GM19023 (cell line): ENCODE measurements at regions not wholly inside any gene's neighbourhood (a gene's known extent, or its start where the extent isn't known, plus 50 kb on each side); places are given as distances from the start of the nearest gene placed in this dataset.

ENCODE experiments used
- ATAC-seq: cut with Tn5 transposase; IDR thresholded peaks from one replicate; pipeline ENCODE4 v1.9.1; 2021; ENCODE audit warnings: mild to moderate bottlenecking, moderate library complexity; ENCODE audit not compliant: unreplicated experiment

DNA sequence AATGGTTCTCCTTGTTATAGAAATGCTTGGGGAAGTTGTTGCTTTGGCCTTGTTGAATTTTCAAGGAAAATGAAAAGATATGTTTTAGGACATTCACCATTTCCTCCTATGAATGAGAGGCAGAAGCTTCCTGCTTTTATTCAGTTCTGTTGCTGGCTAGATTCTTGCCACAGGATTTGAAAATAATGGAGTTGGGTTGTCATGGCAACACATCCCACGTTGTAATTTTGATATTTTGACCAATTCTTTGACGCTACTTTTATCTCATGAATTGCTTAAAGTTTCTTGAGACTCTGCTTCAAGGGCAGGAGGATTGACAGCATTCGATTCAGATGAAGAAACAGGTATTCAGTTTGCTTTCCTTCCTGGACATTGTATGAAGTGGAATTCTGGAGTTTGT is 331.5 kb downstream of the PRDM2 start:
- no peak for ATAC-seq

DNA sequence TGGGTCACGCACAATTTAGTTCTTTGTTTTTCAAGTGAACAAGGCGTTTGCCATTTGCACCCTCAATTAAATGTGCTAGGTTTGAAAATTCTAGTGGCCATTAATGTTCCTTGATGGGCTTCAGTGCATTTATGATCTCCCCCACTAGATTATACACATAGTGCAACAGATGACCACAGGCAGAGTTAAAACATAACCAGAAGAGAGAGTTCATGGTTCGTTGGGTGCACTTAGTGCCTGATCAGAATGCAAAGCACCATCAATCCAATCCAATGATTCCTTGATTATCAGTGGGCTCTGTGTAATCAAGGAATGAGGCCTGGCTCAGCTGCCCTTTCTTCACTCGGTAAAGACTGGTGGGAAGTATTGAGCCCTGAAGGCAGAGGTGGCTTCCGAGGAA is 334.5 kb downstream of the PRDM2 start:
- ATAC-seq, result no peak

DNA sequence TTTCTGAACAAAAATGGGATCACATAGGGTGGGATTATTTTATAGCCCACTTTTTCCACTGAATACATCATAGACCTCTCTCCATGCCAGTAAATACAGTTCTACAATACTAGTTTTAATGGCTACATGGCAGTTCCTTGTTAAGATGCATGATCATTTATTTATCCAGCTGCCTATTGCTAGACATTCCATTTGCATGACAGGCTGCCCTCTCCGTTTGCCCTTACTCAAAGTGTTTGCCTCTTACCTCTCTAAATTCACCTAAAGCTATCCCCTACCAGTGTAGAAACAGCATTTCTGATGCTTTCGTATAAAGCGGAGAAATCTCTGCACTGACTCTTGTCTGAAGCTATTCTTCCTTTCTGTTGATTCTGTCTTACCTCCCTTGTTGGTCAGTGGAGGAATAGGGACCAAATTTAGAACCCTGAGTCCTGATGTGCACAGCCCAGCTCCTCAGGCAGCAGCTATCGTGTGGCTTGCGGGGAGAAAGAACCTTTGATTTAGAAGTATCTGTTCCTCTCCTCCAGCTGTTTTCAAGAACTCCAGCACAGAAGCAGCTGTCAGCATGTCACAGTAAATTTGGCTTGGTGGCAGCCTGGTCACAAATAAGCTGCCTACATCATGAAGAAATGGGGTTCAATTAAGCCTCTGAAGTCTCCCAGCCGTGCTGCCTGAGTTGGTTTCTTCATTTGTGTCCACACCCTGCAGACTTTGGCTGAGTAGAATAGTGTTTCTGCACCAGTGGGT is 337.3 kb downstream of the PRDM2 start:
- no peak for ATAC-seq

DNA sequence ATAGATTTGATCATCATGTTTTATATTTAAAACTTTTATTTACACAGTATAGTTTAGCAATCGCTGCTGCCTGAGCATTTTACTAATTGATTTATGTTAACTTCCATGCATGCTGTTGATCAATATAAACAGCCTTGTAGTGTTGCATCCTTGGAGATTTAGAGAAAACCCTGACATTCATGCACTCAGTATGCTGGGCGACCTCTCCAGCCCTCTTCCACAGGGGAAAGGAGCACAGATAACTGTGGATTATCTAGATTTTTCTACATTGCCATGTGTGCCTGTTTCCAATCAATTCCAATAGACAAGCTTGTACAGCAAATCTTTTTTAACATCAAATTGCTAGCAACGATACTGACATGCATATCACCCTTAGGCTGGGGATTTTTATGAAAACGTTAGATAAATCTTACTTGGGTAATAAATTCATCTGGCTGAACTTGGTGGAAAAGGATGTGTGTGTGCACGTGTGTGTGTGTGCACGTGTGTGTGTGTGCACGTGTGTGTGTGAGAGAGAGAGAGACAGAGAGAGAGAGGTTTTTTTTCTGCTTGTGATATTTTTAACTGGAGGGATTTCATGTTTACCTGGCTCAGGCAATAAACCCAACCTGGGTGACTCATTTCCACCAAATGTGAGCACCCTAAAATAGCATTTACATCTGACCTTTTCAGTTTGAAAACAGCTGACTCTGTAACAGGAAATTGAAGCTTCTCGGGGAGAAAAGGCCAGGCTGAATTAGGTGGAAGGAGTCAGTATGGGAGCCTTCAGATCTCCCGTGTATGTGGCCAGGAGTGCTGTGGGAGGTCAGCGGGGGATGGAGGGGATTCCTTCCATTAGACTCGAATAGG is 339.8 kb downstream of the PRDM2 start:
- no peak for ATAC-seq

DNA sequence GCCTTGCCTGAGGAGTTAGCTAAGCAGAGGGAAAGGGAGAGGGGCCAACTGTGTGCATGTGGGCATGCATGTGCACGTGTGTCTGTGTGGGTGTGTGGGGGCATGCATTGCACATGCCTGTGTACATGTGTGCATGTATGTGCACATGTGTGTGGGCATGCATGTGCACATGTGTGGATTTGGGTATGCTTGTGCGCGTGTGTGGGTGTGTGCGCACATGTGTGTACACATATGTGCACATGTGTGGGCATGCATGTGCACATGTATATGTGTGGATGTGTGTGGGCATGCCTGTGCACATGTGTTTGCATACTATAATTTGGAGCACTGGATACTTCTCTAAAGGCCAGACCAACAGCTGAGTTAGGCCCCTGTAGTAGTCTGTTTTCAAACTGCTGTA is 350.0 kb downstream of the PRDM2 start:
- no peak for ATAC-seq

DNA sequence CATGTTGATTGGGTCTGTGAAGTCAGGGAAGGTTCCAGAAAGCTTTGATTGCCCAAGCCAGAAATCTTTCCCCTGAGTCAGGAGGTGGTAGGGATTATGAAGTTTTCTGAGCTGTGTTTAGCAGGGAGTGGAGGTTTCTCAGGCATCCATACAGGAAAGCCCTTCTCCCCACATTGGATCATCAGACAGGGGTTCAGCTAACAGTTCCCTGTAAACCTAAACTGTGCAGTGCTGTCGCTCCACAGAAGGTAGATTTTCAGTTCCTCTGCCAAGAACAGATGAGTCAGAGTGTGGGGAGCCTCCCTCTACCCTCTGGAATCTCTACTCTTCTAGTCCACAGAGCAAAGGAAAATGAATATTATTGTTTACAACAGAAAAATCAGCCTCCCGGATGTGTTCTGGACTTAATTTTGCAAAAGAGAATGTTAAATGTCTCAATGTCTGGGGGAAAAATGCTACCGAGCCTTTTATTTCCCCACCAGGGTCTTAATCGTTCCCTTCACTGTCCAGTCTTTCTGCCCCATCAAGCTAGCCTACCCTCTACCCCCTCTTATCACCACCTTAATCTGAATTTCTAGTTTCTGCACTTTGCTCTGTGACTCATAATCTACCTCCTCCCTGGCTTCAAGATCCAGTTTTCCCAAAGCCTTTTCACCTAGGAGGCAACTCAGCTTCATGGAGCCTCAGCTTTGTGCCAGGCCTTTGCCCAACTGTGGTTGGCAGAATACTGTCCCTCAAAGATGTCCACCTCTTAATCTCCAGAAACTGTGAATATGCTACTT is 355.6 kb downstream of the PRDM2 start:
- no peak for ATAC-seq

DNA sequence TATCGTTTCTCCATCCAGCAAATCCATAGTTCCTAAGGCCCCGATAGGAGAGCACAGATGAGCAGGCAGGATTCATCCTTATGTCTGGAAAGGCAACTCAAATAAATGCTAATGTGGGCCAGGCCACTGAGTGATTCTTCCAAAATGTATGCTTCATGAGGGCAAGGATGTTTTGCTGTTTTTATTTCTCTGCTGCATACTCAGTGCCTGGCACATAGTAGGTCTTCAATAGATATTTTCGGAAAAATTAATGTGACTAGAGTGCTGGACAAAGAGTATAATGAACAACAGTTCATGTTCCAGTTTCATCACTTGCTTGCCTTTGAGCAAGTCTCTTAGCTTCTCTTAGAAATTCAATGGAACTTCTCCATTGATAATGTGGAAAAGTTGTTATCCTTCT is 357.7 kb downstream of the PRDM2 start:
- no peak for ATAC-seq

DNA sequence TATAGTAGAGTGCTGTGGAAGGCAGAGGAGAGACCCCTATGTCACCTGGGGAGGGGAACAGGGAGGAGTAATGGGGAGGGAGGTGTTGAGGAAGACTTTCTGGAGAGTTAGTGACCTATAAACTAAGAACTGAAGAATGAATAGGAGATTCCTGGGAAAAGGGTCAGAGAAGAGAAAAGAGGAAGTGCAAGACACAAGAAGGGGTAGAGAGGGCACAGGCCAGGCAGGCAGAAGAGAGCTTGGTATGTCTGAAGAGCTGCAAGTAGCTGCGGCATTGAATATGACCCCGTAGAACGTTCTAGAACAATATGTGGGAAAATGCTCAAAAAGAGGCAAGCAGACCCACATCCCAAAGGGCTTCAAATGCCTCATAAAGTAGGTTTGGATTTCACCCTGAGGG is 361.2 kb downstream of the PRDM2 start:
- no peak for ATAC-seq

DNA sequence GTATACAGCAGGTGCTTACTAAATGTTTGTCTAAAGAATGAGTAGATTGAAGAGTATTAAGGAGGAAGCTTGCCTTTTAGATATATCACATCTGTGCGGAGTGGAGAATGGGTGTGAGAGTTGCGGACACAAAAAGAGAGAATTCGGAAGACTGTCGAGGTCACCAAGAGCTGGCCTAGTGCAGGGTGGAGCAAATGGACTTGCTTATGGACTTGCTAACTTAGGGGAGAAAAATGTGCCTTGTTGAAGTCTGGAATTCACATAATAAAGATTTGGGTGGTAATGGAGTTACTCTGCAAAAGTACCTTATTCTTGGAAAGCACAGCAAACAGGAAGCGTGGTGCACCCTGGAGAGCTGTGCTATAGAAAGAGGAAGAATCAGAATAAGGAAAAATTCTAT is 361.7 kb downstream of the PRDM2 start:
- no peak for ATAC-seq

DNA sequence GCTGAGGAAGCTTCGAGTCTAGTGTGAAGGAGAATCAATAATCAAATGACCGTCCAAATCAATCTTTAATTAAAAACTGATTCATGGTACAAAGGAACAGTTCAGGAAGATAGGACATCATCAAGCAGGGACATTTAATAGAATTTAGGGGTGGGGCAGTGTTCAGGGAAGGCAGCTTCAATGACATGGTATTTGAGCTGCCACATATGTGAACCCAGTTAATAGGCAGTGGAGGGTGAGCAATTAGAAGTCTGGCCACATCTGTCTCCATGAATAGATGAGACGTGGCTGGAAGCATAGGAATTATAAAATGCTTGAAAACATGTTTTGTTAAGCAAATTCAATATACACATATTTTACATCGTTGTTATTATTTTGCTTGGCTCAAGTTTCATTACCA is 362.7 kb downstream of the PRDM2 start:
- no peak for ATAC-seq

DNA sequence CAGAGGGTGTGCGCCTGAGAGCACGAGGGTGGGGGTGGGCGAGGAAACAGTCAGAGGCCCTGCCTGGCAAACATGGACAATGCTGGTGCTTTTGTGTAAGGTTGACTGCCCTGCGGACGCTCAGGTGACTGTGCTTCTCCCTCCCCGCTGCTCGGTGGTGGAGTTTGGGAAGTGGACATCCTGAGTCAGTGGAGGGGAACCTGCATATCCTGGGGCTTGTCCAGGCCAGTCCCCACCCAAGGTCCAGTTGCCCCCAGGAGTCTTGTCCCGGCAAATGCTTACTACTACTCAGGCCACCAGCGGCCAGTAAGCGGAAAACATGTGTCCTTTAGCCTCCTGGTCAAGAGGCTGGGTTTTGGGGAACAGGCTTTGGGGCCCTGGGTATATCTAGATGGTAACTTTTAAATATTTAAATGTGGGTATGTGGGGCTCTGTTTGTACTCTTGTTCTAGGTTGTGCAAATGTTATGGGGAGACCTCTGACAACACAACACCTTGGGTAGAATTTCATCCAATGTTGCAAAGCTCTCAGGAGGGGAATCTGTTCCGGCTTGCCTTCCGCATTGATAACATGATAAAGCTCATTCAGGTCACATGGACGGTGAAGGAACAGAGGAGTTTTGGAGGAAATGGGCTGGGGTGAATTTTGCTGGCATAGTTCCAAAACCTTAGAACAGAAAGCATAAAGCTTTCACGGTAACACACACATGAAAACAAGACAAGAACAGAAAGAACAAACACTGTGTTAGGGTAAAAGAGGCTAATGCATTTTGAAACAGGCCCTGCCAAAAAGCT is 364.9 kb downstream of the PRDM2 start:
- ATAC-seq, result no peak

DNA sequence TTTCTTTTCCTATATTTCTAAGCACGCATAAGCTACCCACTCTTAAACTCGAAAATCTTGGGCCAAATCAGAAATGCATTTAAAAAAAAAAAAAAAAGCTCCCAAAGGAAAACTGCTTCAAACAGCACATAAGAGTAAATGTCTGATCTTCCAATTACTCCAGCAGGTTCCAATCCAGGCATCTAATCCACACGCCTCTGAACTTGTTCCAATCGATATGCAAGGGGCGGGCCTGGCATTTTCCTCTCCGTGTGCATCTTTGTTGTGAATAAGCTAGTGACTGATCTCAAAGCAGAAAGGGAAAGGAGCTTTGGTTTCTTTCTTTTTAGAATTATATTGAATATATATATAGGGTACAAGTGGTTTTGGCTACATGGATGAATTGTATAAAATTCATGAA is 365.5 kb downstream of the PRDM2 start:
- ATAC-seq, result no peak

DNA sequence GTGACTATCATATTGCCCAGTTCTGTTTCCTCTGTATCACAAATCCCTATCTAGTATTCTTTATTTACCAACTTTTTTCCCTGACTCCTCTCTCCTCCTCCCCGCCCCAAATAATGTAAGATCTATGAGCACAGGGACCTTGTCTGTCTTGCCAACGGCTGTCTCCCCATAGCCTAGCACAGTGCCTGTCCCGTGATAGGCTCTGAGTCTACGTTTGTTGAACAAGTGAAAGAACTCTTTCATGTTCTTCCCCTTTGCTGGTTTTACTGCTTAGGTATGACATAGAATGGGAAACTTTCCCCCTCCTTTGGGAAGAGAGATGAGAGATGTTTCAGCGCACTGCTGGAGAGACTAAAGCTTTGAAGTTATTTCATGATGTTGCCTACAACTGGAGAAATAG is 367.0 kb downstream of the PRDM2 start:
- no peak for ATAC-seq

DNA sequence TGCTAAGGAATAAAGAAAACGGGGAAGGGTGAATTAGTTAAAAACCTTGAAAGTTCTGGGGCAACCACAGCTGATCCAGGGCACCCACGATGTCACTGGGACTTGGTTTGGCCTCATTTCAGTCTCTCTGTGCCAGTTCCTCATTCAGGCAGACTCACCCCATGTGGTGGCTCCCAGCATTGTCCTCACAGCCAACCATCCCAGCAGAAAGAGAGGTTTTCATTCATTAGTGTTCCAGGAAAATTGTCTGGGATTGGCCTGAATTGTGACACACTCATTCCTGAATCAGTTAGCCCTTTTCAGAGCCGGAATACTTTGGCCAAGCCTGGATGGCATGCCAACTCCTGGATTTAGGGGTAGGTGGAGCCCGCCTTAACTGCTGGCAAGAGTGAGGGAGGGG is 367.7 kb downstream of the PRDM2 start:
- ATAC-seq, result no peak

DNA sequence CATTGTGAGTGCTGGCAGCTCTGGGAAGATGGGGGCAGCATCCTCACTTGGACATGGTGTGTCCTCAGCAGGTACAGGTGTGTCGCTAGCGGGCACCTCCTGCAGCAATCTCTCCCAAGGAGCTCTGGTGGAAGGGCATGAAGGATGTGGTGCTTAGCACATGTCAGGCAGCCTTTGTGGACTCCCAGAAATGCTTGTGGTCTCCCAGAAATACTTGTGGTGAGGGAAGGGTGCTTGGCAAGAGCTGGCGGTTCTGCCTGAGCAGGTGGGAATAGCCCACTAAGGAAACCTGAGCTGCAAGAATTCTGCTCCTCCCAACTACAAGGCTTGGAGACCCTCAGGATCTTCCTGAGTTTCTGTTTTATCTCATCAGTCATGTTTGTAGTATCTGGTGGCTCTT is 371.6 kb downstream of the PRDM2 start:
- ATAC-seq, result no peak

DNA sequence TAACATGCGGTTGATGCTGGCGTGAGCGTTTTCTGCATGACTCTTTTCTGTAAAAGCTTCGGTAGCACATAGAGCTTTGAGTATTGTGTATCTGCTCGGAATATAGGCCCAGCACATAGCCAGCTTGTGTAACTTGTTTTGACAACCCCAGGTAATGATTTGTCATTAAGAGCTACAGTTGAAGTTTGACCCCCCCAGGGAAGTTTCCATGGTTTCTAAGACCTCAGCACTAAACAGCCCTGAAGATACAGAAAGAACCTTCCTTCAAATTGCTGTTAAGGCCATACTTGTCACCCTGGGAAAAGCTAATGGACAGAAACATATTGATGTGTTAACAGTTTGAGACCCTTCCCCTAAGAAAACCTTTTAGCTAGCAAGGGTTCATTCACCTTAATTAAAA is 380.7 kb downstream of the PRDM2 start:
- no peak for ATAC-seq

DNA sequence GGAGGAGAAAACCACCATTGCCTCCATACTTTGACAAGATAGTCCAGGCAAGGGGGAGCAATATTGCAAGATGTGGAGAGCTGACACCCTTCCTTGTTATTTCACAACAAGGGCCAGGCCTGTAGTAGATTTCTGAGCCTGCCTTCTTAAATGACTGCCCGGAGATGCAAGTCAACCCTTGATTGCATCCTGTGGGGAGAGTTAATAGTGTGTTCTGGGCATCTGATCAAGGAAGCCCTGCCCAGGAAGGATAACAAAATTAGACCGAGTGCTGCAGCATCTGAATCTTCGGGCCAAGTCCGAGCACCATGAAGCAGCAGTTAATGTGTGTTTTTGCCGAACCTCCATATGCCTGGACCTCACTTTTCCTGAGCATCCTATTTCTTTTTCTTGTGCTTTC is 382.3 kb downstream of the PRDM2 start:
- ATAC-seq, result no peak

DNA sequence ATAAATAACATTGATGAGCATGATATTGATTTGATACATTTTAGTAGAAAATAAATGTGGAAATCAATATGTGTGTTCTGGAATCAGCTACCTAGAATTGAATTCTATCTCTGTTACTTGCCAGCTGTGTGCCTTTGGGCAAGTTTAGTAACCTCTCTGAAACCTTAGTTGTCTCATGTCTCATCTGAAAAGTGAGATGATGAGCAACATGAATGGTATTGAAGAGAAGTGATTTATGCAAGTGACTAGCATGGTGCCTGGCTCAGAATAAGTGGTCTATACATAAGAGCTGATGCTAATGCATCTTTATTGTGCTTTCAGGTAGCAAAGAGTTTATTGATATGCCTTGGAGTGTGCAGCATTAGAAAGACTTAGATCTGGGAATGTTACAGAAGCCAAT is 383.3 kb downstream of the PRDM2 start:
- ATAC-seq, result no peak

DNA sequence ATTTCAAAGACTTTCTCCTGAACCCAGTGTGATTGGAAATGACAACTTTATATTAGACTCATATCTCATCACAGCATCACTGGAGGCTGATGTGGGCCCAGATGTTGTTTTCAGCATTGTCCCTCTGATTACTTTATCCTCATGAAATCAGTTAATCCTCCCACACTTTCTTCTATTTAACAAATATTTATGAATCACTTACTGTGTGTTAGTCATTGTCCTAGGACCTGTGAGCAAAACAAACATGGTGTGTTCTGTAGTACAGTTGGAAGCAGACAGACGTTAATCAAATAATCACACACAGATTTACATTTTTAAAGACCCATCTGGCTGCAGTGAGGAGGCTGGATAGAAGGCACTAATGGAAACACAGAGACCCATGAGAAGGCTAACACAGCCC is 383.7 kb downstream of the PRDM2 start:
- no peak for ATAC-seq

DNA sequence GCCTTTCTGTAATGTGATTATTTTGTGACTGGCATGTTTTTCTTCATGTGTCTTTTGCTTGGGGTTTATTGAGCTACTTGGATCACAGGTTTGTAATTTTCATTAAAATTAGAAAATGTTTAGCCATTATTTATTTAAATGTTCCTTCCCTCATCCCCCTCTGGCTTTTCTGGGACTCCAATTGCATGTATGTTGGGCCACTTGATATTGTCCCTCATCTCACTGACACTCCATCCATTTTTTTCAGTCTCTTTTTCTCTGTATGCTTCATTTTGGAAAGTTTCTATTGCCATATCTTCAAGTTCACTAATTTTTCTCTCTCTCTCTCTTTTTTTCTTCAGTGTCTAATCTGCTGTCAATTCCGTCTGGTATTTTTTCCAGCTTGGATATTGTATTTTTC is 390.1 kb downstream of the PRDM2 start:
- no peak for ATAC-seq

DNA sequence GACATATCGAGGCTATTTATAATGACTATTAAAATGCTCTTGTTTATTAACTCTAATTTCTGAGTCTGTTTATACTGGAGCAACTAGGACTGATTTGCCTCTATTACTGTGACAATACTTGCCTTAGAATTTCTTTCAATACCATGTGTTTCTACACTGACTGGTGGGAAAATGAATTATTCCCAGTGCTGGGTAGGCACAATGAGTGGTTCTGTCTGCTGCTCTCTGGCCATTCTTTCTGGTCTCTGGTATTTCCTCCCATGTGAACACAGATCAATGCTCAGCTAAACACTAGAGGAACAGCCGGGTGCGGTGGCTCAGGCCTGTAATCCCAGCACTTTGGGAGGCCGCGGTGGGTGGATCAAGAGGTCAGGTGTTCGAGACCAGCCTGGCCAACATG is 390.5 kb downstream of the PRDM2 start:
- no peak for ATAC-seq
